ENCODE measurements at regions not wholly inside any gene's neighbourhood (a gene's known extent, or its start where the extent isn't known, plus 50 kb on each side); places are given as distances from the start of the nearest gene placed in this dataset.
A peak's percentile ranks its signal among the peaks of the same experiment; 100 is the strongest.
"Not testable (repeated sequence)": the region's sequence is repeated elsewhere in the genome, so short reads cannot be mapped to it uniquely, and the experiment has no call there.

- no peak for DNase-seq (ENCODE audit: low read depth)
These were observed 64.7 kb downstream of the DHCR7 start for GRCh38 chr11:71383461-71383860.

- DNase-seq (ENCODE audit: low read depth): no peak
These were observed 66.2 kb downstream of the DHCR7 start for GRCh38 chr11:71381781-71382505.

- DNase-seq (ENCODE audit: low read depth): no peak
These were observed 68.5 kb downstream of the DHCR7 start for GRCh38 chr11:71379701-71380100.

GRCh38 chr11:71373791-71374454, 74.3 kb downstream of the DHCR7 start:
- no peak for DNase-seq (ENCODE audit: low read depth)

GRCh38 chr11:71372693-71373657, 75.2 kb downstream of the DHCR7 start:
- DNase-seq (ENCODE audit: low read depth): peak; percentile 46

- DNase-seq (ENCODE audit: low read depth): no peak
These were observed 76.5 kb downstream of the DHCR7 start for GRCh38 chr11:71371674-71372069.

GRCh38 chr11:71370895-71371673, 77.1 kb downstream of the DHCR7 start:
- DNase-seq (ENCODE audit: low read depth): no peak

GRCh38 chr11:71370020-71370747, 78.0 kb downstream of the DHCR7 start:
- no peak for DNase-seq (ENCODE audit: low read depth)

GRCh38 chr11:71369411-71369810, 78.8 kb downstream of the DHCR7 start:
- DNase-seq (ENCODE audit: low read depth): no peak

- no peak for DNase-seq (ENCODE audit: low read depth)
These were observed 79.2 kb downstream of the DHCR7 start for GRCh38 chr11:71368966-71369365.

GRCh38 chr11:71367756-71368155, 80.4 kb downstream of the DHCR7 start:
- DNase-seq (ENCODE audit: low read depth): no peak

GRCh38 chr11:71367276-71367675, 80.9 kb downstream of the DHCR7 start:
- DNase-seq (ENCODE audit: low read depth): not testable (repeated sequence)

- no peak for DNase-seq (ENCODE audit: low read depth)
These were observed 82.1 kb downstream of the DHCR7 start for GRCh38 chr11:71366076-71366475.

- DNase-seq (ENCODE audit: low read depth): no peak
These were observed 82.6 kb downstream of the DHCR7 start for GRCh38 chr11:71365626-71366025.

GRCh38 chr11:71364806-71365205, 83.4 kb downstream of the DHCR7 start:
- no peak for DNase-seq (ENCODE audit: low read depth)

GRCh38 chr11:71364176-71364671, 84.0 kb downstream of the DHCR7 start:
- DNase-seq (ENCODE audit: low read depth): no peak

GRCh38 chr11:71363721-71364120, 84.5 kb downstream of the DHCR7 start:
- no peak for DNase-seq (ENCODE audit: low read depth)

- no peak for DNase-seq (ENCODE audit: low read depth)
These were observed 89.1 kb downstream of the DHCR7 start for GRCh38 chr11:71358963-71359567.

GRCh38 chr11:71358122-71358728, 90.0 kb downstream of the DHCR7 start:
- DNase-seq (ENCODE audit: low read depth): no peak

GRCh38 chr11:71357414-71357813, 90.8 kb downstream of the DHCR7 start:
- no peak for DNase-seq (ENCODE audit: low read depth)

All from EH (cell line).